Neural crest cell (in vitro differentiated cells): ENCODE measurements at regions not wholly inside any gene's neighbourhood (a gene's known extent, or its start where the extent isn't known, plus 50 kb on each side); places are given as distances from the start of the nearest gene placed in this dataset.

Experiments
- DNase-seq: peaks from one replicate; pipeline ENCODE4 v3.0.0; 2021; ENCODE audit warnings: low read depth, mixed read lengths, low spot score
- H3K27ac Mint-ChIP-seq: one replicate; pipeline ENCODE4 v1.8.0; 2021; ENCODE audit warnings: mild to moderate bottlenecking, mixed read lengths; ENCODE audit not compliant: unreplicated experiment
- H3K27me3 Mint-ChIP-seq: 2 replicates; pipeline ENCODE4 v1.8.0; 2021; ENCODE audit warnings: low read depth, mild to moderate bottlenecking, mixed read lengths
- H3K36me3 Mint-ChIP-seq: 2 replicates; pipeline ENCODE4 v1.8.0; 2021; ENCODE audit warnings: low read depth, mild to moderate bottlenecking, mixed read lengths
- H3K4me1 Mint-ChIP-seq: 2 replicates; pipeline ENCODE4 v1.8.0; 2021; ENCODE audit warnings: mixed read lengths
- H3K4me3 Mint-ChIP-seq: one replicate; pipeline ENCODE4 v1.8.0; 2021; ENCODE audit warnings: mild to moderate bottlenecking, mixed read lengths
- H3K9me3 Mint-ChIP-seq: 2 replicates; pipeline ENCODE4 v1.8.0; 2021; ENCODE audit warnings: mixed read lengths
- TF ChIP-seq, protein P1 (sequence below): fragments of 200-600 bp; sonication (generic); conservative IDR thresholded peaks from 2 replicates; pipeline ENCODE4 v1.5.0; 2021; ENCODE audit warnings: antibody characterized with exemption, mild to moderate bottlenecking

DNA sequence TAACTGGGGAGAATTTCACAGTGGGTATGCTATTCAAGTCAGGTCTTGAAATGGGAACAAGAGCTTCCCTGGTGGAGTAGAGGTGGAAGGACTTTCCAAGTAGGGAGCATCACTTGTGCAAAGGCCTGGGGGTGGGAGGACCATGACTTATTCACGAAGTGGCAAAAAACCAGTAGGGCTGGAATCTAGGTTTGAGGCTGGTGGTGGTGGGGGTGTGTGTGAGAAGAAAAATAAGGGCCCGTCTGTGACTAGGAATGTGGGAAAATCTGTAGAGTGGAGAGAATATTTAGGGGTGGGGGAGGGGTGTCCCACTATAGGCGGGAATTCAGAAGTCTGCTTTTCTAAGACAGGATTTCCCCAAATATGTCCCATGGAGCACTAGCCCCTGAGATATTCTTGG is 271.9 kb upstream of the TBL1XR1 start:
- Mint-ChIP-seq H3K9me3 (peaks cover 6% of the 10 kb centered on the region), H3K4me3 (no peak overlapping the region), H3K36me3 (no peaks in the 10 kb centered on the region), H3K27me3 (no peaks in the 10 kb centered on the region), H3K4me1 (peaks cover 53% of the 10 kb centered on the region), H3K27ac (no peak overlapping the region)
- TF ChIP-seq, protein P1, sequence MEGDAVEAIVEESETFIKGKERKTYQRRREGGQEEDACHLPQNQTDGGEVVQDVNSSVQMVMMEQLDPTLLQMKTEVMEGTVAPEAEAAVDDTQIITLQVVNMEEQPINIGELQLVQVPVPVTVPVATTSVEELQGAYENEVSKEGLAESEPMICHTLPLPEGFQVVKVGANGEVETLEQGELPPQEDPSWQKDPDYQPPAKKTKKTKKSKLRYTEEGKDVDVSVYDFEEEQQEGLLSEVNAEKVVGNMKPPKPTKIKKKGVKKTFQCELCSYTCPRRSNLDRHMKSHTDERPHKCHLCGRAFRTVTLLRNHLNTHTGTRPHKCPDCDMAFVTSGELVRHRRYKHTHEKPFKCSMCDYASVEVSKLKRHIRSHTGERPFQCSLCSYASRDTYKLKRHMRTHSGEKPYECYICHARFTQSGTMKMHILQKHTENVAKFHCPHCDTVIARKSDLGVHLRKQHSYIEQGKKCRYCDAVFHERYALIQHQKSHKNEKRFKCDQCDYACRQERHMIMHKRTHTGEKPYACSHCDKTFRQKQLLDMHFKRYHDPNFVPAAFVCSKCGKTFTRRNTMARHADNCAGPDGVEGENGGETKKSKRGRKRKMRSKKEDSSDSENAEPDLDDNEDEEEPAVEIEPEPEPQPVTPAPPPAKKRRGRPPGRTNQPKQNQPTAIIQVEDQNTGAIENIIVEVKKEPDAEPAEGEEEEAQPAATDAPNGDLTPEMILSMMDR: no peak
- DNase-seq: no peak

DNA sequence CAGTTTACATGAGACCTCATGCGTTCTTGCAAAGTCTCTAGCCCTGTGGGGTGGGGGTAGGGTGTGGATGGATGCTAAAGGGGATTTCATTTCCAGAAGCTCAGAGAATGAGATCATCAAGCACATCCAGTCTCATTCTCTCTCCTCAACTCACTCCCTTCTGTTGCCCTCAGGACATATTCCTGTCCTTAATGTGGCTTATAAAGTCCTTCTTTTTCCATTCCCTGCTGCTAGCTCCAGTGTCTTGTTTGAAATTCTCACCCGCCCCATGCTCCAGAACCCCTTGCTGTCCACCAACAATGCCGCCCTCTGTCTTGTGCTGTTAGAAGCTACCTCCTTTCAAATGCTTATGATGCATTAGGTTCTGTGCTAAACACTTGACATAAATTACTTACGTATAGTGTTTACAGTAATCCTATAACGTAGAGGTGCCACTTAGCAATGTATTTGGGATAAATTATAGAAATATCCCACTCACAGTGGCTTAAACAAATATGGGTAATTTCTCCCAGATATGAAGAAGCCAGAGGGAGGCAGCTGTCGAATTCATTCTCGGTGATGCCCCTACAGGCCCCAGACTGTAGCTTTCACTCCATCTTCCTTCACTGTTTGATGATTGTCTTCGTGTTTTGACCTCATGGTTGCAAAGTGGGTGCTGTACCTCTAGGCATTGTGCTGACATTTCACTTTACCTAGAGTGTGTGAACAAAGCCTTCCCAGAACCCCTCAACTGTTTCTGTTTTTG is 273.1 kb upstream of the TBL1XR1 start:
- H3K36me3 Mint-ChIP-seq: no peaks in the 10 kb centered on the region
- no peak for DNase-seq
- no peaks in the 10 kb centered on the region for H3K27me3 Mint-ChIP-seq
- TF ChIP-seq, protein P1: no peak
- peaks cover 6% of the 10 kb centered on the region for H3K9me3 Mint-ChIP-seq
- peak overlapping the region; percentile 21 for H3K4me3 Mint-ChIP-seq
- peak overlapping the region; percentile 51 for H3K27ac Mint-ChIP-seq
- peaks cover 59% of the 10 kb centered on the region for H3K4me1 Mint-ChIP-seq

DNA sequence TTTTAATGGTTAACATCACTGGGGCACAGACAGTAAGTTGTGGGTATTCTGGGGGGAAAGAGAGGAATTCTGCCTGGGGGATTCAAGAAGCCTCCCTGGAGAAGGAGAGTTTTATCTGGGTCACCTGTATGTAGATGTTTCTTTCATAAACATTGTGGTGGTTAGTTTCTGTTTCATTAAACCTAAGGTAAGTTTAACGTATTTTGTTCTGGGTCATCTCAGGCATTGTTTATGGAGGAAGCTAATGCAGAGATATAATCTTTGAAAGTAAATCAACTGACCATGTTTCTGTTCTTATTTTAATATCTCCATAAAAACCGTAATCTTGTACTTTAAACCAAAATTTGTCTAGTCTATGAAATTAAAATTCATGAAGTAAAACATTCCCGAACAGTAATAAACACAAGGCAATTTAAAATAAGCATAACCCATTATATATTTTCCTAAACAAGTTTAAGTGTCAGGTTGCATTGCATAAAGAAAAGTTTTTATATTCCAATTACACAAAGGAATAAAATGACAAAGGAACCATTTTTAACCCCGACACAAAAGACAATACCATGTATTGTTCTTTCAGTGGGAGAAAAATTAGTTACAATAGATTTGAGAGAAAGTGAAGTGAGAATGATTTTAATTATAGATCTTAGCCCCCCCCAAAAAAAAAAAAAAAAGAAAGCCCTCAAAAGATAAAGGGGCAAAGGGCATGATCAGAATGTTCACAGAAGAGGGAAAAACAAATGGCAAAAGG is 274.6 kb upstream of the TBL1XR1 start:
- Mint-ChIP-seq H3K36me3 (no peaks in the 10 kb centered on the region), H3K27me3 (no peaks in the 10 kb centered on the region), H3K27ac (no peak overlapping the region), H3K9me3 (peaks cover 6% of the 10 kb centered on the region), H3K4me3 (no peak overlapping the region), H3K4me1 (peaks cover 62% of the 10 kb centered on the region)
- no peak for DNase-seq
- TF ChIP-seq, protein P1: no peak

DNA sequence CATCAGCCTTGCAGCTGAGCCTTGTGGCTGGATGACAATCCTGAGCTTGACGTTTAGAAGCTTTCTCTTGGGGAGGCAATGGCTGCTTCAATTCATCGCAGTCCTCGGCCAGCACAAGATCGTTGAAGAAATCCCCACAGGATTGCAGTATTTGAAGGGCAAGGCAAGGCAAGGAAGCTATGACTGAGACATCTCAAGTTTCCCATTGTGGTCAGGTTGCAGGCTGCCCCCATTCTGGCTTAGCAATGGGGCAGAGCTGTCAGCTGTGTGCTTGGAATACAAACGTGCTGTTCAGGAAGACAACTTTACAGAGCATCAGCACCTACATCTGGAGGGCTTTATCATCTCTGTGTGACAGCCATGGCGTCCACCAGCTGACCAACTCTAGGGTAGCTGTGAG is 275.9 kb upstream of the TBL1XR1 start:
- no peak for DNase-seq
- Mint-ChIP-seq H3K27ac (peak overlapping the region; percentile 75), H3K4me1 (peaks cover 68% of the 10 kb centered on the region), H3K9me3 (peaks cover 6% of the 10 kb centered on the region), H3K4me3 (no peak overlapping the region), H3K27me3 (no peaks in the 10 kb centered on the region), H3K36me3 (no peaks in the 10 kb centered on the region)
- TF ChIP-seq, protein P1: no peak

DNA sequence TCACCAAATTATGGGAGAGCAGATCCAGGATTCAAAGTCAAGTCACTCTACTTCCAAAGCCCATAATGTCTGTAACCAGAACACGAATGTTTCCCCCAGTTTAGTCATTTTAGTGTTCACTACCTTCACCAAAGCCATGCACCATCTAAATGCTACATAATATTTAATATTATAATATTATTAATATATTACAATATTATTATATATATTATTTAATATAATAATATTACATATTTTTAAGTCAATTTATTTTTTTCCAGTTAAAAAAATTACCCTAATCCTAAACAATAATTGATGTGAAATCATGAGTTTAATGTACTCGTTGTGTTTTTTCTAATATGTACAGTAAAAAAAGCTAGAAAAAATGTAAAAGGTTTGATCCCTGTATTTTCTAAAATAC is 276.6 kb upstream of the TBL1XR1 start:
- DNase-seq: no peak
- no peak overlapping the region for H3K27ac Mint-ChIP-seq
- peaks cover 67% of the 10 kb centered on the region for H3K4me1 Mint-ChIP-seq

More for the DNA sequence above, 276.6 kb upstream of the TBL1XR1 start:
- TF ChIP-seq, protein P1: no peak
- Mint-ChIP-seq H3K4me3 (no peak overlapping the region), H3K27me3 (no peaks in the 10 kb centered on the region), H3K36me3 (no peaks in the 10 kb centered on the region), H3K9me3 (peaks cover 4% of the 10 kb centered on the region)
